K562 (cell line): ENCODE measurements at regions not wholly inside any gene's neighbourhood (a gene's known extent, or its start where the extent isn't known, plus 50 kb on each side); places are given as distances from the start of the nearest gene placed in this dataset.

Source experiments
- CGGBP1 ChIP-seq: fragments of 250-450 bp; sonication (Bioruptor Pico); IDR thresholded peaks from 2 replicates; pipeline ENCODE4 v1.9.0; 2021; ENCODE audit warnings: mild to moderate bottlenecking
- DPF2 ChIP-seq: fragments of 450-650 bp; IDR thresholded peaks from 2 replicates; pipeline ENCODE4 v1.6.1; 2016
- POLR2AphosphoS5 ChIP-seq: IDR thresholded peaks from 2 replicates; pipeline ENCODE4 v1.6.1; 2011; ENCODE audit warnings: mild to moderate bottlenecking, low read depth, low read length, moderate library complexity; ENCODE audit not compliant: control insufficient read depth, insufficient read depth
- POLR2H ChIP-seq: IDR thresholded peaks from 2 replicates; pipeline ENCODE4 v1.6.1; 2016; ENCODE audit warnings: missing genetic modification characterization, low read depth, mild to moderate bottlenecking, control low read depth, missing compliant biosample characterization, moderate library complexity
- ZNF717 ChIP-seq: fragments of 250-450 bp; sonication (Bioruptor Pico); IDR thresholded peaks from 2 replicates; pipeline ENCODE4 v1.5.0; 2021
- TF ChIP-seq, protein P1 (sequence below): fragments of 150-350 bp; IDR thresholded peaks from 2 replicates; pipeline ENCODE4 v1.6.1; 2014; ENCODE audit warnings: low read depth, mild to moderate bottlenecking, low read length, borderline replicate concordance
- TF ChIP-seq, protein P2 (sequence below): fragments of 450-650 bp; IDR thresholded peaks from 2 replicates; pipeline ENCODE4 v1.6.1; 2016; ENCODE audit warnings: antibody characterized with exemption

DNA sequence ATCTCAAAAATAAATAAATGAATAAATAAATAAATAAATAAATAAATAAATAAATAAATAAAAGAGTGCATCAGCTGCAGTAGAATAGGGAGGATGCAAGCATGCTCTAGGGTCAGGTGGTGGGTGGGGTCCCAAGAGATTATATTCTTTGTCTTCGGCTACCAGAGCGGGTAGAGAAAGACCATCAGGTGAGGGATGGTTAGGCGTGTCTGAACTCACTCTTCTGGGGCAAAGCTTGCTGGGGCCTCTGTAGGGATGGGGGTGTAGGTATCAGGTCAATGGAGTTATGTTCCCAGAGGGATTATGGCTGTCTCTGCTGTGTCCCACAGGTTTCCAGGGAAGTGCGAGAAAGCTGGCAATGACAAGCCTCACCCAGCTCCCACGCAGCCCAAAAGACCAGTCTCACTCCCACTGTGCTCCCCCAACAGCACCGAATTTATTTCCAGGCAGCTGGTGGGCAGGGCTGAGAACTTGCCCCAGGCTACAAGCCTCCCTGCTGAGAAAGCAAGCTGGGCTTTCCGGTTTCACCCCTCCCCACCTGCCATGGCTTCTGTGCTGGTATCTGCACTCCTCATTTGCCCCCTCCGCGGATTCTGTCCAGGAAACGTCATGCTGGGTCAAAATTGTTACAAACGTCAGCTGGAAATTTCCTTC lies 180.8 kb downstream of the LURAP1L start (continued):
- TF ChIP-seq, protein P1, sequence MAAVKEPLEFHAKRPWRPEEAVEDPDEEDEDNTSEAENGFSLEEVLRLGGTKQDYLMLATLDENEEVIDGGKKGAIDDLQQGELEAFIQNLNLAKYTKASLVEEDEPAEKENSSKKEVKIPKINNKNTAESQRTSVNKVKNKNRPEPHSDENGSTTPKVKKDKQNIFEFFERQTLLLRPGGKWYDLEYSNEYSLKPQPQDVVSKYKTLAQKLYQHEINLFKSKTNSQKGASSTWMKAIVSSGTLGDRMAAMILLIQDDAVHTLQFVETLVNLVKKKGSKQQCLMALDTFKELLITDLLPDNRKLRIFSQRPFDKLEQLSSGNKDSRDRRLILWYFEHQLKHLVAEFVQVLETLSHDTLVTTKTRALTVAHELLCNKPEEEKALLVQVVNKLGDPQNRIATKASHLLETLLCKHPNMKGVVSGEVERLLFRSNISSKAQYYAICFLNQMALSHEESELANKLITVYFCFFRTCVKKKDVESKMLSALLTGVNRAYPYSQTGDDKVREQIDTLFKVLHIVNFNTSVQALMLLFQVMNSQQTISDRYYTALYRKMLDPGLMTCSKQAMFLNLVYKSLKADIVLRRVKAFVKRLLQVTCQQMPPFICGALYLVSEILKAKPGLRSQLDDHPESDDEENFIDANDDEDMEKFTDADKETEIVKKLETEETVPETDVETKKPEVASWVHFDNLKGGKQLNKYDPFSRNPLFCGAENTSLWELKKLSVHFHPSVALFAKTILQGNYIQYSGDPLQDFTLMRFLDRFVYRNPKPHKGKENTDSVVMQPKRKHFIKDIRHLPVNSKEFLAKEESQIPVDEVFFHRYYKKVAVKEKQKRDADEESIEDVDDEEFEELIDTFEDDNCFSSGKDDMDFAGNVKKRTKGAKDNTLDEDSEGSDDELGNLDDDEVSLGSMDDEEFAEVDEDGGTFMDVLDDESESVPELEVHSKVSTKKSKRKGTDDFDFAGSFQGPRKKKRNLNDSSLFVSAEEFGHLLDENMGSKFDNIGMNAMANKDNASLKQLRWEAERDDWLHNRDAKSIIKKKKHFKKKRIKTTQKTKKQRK = no peak
- no peak for TF ChIP-seq POLR2H (tag)
- TF ChIP-seq ZNF717 (CRISPR knock-in tag) = no peak
- no peak for TF ChIP-seq POLR2AphosphoS5
- TF ChIP-seq DPF2 = no peak
- no peak for TF ChIP-seq CGGBP1
- TF ChIP-seq, protein P2, sequence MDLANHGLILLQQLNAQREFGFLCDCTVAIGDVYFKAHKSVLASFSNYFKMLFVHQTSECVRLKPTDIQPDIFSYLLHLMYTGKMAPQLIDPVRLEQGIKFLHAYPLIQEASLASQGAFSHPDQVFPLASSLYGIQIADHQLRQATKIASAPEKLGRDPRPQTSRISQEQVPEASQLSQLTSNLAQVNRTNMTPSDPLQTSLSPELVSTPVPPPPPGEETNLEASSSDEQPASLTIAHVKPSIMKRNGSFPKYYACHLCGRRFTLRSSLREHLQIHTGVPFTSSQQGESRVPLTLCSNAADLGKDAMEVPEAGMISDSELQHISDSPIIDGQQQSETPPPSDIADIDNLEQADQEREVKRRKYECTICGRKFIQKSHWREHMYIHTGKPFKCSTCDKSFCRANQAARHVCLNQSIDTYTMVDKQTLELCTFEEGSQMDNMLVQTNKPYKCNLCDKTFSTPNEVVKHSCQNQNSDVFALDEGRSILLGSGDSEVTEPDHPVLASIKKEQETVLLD = no peak
- TF ChIP-seq, all 486 proteins: peak for 0
